Erythroblast (primary cell): ENCODE measurements at regions not wholly inside any gene's neighbourhood (a gene's known extent, or its start where the extent isn't known, plus 50 kb on each side); places are given as distances from the start of the nearest gene placed in this dataset.

Experiments
- GATA1 ChIP-seq: IDR thresholded peaks from 2 replicates; pipeline ENCODE4 v1.6.1; 2011; ENCODE audit warnings: low read depth, mild to moderate bottlenecking, control low read depth, low read length, moderate library complexity
- POLR2A ChIP-seq: IDR thresholded peaks from 2 replicates; pipeline ENCODE4 v1.6.1; 2011; ENCODE audit warnings: mild to moderate bottlenecking, low read length

DNA sequence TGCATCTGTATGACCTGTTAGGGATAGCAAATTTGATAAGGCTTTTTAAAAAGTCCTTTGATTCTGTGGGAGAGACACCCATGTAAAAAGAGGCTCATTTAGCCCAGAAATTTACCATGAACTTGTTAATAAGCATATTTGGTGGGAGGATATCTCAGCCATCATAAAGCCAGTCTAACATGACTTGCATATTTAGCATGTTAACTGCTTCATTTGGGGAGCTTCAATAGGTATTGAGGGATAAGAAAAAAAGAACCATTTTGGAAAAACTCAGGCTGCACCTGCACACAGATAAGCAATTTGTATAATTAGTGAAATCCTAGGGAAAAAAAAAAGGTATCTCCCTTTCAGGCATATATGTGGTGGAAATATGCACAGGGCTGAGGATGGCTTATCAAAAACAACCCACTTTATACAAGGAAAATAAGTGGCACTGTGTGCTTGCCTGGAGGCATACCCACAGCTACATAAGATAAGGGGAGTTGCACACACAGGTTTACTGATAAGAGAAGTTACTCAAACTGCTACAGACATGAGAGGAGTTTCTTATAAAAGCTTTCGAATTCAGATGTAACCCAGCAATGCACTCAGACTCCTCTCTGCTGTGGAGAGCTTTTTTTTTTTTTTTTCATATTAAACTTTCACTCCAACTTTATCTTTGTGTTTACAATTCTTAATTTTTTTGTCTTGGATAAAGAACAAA is 372.9 kb upstream of the RBMY1B start:
- TF ChIP-seq POLR2A: no peak
- no peak for TF ChIP-seq GATA1
